Inflammatory macrophage (primary cell): ENCODE measurements at regions not wholly inside any gene's neighbourhood (a gene's known extent, or its start where the extent isn't known, plus 50 kb on each side); places are given as distances from the start of the nearest gene placed in this dataset.

ENCODE experiments used
- DNase-seq, 2 donors: peaks; one replicate each; pipeline ENCODE4 v3.0.0-alpha.2; 2020 to 2022

DNA sequence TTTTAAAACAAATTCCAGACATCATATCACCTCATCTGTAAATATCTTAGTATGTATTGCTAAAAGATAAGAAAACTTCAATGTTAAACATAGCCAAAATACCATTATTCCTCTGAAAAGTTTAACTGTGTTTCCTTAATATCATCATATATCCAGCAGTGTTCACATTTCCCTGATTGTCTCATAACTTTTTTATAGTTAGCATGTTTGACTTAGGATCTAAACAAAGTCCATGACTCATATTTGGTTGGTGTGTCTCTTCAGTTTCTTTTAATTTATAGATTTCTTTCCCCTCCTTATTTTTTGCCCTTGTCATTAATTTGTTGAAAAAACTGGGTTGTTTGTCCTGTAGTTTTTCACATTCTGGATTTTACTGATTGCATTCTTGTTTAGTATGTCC lies 163.0 kb downstream of the RPS12 start:
- no peak for DNase-seq

DNA sequence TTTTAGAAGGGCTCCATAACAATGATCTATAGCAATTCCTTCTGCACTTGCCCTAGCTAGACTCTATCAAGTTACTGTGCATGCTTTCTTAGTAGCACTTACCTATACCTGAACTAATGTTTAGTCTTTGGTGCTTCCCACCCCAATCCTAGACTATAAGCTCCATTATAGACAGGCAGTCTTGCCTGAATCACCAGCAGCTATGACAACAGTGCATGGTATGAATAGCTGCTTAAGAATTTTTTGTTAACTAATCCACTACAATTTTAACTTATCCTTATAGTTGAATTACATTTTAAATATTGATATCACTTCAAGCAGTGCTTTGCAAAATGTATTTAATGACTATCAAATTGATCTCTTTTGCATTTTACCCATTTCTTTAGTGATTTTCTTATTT lies 164.3 kb downstream of the RPS12 start:
- no peak for DNase-seq

DNA sequence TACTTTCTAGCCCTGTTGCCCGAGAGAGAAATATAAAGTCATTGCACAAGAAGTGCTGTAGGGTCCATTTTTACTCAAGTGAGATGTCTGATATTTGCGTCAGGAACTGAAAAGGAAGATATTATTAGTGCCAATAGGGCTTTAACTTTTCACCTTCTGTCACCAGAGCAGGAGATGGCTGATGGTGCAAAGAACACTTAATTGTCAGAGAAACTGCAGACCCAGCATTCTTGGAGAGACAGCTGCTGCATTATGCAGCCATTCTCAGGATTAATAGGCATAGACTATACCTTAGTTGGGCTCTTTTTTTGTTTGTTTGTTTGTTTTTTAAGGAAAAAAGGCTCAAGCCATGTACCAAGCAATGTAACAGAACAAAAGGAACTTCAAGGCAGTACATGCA lies 179.4 kb downstream of the RPS12 start:
- no peak for DNase-seq

DNA sequence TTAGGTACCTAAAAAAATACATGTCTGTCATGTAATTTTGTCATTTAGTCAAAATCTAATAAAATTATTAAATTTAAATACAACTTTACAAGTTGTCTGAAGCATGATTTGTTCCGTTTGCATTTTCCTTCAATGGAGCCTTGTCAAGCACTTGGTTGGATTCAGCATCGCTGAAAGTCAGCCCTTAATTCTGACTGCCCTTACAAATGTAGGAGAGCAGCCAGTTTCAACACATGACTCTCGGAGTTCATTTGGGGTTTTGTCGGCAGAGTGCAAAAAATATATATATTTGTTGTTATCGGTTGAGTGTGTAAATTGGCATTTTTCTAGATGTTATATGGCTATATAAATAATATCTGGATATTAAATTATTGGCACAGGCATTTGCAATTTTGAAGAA lies 180.6 kb downstream of the RPS12 start:
- no peak for DNase-seq

DNA sequence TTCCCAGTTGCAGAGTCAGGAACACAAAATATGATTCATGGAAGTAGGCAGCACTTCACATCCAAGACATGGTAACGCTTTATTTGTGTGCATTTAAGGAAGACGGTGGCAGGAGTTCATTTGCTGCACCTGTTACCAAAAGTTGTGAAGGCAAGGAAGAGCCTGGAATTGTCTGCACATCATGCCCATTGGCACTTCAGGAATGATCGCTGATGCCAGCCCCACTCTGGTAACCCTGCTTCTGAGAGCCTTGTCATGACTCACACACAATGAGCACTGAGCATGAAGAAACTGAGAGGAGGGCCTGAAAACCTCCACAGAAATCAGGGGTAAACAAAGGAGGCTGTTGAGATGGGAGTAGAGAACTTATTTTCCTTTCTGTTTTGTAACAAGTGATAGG lies 181.1 kb downstream of the RPS12 start:
- DNase-seq, result no peak

DNA sequence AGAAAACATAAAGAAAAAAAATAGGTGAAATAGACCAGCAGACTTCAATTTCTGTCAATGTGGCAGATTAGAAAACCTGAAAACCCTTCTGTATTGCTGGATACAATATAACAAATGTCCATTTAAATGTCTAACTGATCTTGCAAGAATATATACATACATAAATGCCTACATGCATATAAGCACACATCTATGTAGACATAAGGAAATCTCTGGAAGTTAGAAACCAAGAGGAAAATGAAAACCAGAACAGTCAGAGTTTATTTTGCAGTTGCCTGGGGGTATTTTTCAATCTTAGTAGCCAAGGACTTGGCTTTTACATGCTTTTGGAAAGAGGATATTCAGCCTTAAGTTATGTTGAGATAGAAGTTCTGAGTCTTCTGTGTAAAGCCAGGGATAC lies 184.0 kb downstream of the RPS12 start:
- no peak for DNase-seq

DNA sequence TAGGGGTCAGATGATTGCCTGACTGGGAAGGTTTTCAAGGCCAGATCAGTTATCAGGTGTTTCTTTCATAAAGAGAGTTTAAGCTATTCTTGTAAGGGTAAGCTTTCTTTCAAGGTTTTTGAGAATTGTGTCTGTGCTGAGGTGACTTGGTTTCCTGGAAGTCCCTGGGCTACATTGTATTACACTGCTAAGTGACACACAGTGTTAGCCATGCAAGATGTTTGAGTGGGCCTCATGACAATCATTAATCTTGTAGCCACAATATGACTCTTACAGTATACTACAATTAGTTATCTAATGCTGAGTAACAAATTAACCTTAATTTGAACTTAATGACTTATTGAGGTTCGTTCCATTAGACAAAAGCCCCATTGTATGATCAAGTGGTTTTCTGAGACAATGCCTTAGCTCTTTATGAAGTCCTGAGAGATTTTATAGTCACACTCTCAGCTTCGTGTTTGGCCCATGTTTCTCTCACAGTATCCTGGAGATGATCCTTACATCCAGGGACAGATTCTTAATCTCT lies 186.7 kb downstream of the RPS12 start:
- no peak for DNase-seq

DNA sequence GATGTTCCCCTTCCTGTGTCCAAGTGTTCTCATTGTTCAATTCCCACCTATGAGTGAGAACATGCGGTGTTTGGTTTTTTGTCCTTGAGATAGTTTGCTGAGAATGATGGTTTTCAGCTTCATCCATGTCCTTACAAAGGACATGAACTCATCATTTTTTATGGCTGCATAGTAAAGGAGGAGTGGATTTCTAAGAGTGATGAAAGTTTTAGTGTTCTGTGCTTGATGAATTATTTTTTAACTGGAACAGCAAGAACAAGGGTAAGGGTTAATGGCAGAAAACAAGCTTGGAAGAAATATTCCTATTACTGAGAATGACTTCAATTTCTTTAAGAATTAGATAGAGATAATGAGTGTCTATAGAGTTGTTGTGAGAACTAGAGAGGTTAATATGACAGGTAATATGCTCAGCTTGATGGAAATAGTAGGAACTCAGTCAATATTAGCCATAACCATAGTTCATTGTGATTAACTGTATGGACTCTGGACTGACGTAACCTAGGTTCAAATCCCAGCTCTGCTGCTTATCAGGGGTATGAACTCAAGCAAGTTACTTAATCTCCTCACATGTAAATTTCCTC lies 190.0 kb downstream of the RPS12 start:
- no peak for DNase-seq

DNA sequence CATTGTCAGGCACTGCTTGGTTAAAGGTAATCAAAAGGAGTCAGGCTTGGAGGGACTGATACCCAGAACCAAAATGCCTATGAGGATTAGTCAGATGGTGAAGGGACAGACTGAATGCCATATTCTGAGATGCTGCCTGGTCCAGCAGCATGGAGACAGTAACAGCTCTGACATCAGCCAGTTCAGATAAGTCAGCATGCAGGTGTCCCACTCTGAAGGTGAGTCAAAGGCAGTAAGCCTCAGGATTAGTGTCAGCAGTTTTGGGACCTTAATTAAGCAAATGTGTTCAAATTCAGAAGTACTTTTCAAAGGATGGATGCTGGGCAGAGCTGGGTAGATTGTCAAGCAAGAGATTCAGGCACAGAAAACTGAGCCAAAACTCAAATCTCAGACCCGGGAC lies 198.4 kb downstream of the RPS12 start:
- no peak for DNase-seq

DNA sequence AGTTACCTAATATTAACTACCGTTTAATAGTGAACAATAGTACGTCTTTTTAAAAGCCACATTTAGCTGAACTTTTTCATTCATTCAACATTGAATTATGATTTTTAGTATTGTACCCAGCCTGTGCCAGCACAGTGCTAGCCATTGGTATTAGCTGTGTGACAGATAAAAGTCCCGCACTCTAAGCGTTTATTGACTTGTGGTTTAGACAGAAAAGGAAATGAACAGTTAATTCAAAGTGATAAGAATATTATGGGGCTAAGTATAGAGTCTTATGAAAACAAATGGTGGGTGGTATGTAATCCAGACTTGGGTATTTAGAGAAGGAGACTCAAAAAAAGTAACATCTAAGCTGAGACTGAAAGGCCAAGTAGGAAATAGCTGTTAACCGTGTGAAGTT lies 202.3 kb downstream of the RPS12 start:
- no peak for DNase-seq

DNA sequence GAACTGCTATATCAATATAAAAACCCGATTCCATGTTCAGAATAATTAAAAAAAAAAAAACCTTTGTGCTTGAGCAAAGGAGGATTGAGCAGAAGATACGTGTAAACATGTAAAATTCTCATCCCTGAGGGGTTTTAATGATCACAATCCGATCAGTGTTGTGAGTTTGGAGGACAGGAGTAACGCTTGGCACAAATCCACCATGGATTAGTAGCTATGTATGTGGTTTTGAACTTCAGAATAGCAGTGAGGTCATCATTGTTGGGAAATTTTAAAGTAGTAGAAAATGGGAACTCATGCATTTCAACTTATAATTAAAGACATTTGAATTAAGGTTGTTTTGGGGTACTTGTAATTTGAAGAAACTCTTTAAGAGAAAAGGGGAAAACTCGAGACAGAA lies 203.2 kb downstream of the RPS12 start:
- DNase-seq, result no peak

DNA sequence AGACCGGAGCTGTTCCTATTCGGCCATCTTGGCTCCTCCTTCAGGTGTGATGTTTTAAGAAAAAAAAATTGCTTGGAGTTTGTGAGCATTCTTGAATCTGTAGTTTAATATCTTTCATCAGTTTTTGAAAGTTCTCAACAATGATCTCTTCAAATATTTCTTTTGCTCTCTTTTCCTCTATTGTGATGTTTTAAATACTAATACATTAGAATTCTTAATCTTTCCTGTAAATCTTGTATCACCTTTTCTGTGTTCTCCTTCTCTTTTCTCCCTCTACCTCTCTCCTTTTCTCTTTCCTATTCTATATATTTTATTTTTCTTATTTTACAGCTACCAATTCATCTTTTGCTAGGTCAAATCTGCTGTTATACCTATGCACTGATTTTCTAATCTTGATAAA lies 212.3 kb downstream of the RPS12 start:
- no peak for DNase-seq

DNA sequence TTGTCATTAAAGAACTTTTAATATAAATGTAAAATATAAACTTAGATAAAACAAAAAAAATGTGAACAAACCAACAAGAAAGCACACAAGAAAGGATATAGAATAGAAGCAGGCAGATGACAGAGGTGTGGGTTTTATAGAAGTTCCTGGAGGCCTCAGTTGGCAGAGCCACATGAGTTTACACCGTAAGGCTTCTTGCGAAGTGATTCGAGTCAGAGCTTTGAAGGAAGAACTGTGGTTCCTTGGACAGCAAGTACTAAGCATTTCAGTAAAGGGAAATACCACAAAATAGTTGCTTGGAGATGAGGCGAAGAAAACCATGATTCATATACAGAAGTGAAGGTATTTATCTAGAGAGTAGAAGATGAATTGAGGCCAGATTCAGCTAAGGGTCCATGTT lies 207.9 kb upstream of the EYA4 start:
- DNase-seq, result no peak

DNA sequence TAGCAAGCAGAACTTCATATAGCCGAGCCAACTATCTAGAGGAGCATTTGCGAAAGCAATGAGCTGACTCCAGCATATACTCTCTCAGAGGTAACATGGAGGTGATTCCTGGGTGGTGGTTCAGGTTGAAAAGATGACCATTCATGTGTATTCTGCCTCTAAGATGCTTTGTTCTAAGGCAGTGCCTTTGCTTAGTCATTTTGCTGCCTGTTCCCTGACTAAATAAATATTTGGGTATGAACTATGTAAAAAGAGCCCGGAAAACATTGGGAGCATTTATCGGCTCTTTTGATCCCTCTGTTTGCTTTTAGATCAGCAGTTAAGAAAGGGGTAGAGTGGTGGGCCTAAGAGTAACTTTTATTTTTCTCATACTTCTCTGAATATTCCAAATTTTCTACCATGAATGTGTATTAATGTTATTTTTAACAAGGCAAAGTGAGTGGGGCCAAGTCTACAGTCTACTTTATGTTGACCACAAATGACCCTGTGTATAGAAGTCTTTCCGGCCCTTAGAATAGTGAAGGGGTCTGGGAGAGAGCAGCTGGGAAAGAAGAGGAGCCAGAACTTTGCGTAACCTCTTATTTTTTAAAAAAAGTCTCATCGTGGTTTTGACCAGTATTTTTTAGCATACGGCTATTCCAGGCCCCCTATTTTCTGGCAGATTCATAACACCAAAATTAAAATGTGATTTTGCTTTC lies 206.5 kb upstream of the EYA4 start:
- no peak for DNase-seq

DNA sequence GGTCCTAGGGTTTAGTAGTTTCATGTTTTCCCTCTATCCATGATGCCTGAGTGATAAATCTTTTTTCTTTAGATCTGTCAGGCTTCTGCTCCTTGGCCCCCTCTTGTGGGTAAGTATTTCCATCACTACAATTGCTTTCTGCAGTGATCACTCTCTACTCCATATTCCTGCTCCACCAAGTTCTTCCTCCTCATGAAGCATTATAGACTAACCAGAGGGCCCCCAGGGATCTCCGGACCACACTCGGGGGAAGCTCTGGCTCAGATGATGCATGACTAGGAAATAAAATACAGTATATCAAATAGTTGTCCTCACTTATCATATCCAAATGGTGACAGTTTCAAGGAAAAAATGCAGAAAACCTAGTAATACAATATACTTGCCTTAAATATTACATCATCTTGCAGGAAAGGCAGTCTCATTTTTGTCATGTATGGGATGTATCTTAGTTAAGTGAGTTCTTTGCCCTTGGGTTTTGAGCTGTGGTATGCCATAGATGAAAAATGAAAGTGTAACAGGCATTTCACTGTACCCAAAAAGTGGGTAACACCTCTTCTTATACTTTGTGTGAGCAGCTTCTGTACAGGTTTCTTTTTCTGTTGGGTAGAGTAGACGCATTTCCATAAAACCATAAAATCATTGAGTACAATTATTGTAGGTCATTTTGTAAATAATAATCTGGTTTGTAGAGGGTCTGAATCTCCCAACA lies 200.9 kb upstream of the EYA4 start:
- DNase-seq, result no peak

DNA sequence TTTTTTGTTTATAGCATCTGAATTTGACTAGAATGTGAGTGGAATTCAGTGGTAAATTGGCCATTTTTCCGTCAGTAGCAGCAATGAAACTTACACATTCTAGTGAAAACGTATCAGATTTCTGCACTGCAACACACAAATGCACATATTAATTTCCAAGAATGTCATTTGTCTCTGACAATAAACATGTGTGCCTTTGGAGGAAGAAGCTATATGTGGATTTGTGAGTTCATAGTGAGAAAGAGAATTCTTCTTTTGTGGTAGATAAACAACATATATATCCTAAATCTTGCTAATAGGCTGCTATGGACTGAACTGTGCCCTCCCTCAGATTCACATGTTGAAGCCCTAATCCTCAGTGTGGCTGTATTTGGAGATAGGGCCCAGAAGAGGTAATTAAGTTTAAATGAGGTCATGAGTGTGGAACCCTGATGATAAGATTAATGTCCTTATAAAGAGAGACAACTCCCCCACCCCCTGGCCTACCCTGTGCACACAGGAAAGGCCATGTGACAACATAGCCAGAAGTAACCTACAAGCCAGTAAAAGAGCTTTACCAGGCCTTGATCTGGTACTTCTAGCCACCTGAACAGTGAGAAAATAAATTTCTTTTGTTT lies 200.2 kb upstream of the EYA4 start:
- DNase-seq, result no peak

DNA sequence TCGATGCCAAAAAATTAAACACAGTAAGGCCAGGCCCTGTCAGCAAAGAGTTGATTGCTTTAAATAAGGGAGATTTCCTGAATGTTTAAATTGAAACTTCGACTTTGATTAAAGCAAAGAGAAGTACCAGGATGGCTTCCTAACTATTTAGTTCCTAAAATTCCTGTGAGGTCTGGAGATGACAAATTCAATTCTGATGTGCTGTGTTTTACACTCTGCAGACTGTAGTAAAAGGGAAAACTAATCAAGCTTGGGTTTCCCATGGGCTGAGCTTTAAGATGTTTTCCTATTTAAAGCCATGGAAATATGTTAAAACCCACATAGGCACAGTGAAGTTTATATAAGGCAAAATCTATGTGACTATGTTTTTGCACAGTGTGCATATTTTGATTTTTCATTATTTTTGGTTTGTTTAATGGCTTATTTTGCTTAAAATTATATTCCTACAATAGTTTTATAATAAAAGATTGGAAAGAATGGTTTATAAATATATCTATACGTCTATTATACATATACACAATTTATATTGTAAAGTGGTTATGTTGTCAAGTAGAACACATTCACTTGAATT lies 198.5 kb upstream of the EYA4 start:
- DNase-seq, result no peak

DNA sequence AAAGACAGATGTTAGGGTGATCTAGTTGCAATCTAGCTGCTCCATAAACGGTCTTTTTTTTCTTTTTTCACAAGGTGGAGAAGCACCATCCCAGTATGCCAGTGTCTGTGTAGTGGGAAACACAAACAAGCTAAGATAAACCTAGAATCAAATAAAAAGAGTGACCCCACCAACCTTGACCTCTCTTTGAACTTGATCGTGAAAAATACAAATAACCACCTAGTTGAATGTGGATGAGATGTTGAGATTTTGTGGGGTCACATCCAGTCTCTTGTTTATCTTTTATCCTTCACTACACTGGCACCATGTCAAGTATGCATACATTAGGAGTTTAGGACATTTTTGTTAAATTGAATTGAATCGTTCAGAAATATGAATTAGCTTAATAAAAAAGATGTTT lies 194.6 kb upstream of the EYA4 start:
- no peak for DNase-seq

DNA sequence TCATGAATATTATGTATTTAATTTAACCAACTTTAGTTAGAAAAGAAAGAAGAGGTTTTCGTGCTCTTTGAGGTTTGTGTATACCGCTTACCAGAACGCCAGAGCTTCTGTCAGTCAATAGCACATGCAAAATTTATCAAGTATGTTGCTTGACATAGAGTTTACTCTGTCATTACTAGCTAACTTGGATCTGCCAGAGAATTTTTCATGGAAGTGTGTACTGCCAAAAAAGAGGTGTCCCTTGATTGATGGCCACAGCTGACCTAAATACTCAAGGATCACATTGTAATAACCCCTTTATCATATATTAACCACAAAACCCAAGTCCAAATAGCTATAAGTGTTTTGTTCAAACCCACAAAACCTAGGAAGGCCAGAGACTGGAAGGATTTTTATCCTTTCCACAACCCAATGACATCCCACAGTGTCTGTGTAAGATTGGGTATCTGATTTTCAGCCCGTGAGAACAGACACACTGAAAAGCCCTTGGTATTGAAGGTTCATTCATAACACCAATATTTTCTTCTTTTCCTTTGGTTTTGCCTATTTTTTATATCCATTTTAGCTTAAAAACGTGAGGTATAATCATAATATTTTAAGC lies 194.0 kb upstream of the EYA4 start:
- no peak for DNase-seq

DNA sequence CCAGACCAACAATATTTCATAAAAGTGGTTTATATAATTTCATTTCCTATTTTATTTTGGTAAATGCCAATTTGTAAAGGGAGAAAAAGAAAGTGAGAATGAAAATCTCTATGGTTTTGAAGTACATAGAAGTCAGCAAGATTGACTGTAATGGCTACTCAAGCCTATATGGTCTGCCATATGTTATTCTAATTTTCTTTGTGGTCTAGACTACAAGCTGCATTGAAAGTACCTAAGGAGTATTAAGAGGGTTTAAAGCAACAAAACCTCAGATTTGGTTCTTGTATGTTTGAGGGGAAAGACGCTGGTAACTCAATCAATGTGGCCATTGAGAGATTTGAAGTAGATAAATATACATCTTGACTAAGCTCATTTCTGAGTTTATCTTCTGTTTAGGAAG lies 193.5 kb upstream of the EYA4 start:
- DNase-seq, result no peak

DNA sequence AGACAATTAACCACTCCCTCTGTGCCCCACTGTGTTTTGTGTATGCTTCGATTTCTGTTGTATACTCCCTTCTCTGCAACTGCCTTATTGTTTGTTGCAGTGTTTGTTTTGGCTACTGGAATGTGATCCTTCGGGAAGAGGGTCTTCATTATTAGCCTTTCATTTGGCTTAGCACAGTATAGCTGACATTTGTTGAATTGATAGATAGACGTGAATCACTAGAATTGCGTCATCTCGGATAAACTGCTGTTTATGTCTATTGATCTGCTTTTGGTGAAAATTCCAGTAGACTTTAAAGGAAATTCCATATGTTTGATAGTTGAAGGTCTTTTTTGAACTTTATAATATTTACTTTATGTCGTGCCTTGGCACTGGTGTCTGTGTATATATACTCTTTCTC lies 189.9 kb upstream of the EYA4 start:
- no peak for DNase-seq

DNA sequence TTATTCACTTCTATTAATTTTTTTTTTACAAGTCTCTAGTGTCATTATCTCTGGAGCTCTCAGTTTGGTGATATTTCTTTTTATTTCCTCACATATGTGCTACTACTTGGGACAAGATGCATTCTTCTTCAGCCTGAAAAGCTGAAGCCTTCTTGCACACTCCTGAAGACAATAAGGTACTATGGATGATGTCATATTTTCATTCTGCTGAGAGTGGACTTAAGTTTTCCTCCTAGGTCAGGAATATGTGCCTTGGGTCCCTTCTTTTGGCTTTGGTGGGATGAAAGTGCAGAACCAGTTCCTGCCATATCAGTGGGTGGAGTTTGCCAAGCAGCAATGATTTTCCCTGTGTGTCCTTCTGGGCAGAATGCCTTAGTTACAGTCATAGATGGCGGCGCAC lies 188.7 kb upstream of the EYA4 start:
- no peak for DNase-seq

DNA sequence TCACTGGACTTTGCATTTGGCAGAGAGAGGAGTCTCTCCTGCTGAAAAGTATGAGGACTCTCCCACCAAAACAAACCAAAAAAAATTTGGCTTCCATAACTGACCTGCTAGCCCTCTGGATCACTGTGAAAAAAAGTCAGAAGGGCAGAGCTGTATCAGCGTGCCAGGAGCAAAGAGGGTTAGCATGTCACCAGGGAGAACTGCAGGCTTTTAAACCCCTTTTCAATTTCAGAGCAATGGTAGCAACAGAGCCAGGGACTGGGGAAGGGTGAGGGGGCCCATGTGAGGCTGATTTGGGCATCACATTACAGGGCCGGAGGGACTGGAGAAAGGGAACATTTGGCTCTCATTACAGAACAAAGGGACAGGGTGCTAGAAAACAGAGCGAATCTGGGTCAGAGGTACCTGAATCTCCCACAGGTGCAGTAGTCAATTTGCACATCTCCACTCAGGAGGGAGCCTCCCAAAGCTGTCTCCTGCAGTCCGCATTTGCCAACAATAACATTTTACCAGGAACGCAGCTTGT lies 185.7 kb upstream of the EYA4 start:
- no peak for DNase-seq
